ENCODE measurements at regions not wholly inside any gene's neighbourhood (a gene's known extent, or its start where the extent isn't known, plus 50 kb on each side); places are given as distances from the start of the nearest gene placed in this dataset.

DNA sequence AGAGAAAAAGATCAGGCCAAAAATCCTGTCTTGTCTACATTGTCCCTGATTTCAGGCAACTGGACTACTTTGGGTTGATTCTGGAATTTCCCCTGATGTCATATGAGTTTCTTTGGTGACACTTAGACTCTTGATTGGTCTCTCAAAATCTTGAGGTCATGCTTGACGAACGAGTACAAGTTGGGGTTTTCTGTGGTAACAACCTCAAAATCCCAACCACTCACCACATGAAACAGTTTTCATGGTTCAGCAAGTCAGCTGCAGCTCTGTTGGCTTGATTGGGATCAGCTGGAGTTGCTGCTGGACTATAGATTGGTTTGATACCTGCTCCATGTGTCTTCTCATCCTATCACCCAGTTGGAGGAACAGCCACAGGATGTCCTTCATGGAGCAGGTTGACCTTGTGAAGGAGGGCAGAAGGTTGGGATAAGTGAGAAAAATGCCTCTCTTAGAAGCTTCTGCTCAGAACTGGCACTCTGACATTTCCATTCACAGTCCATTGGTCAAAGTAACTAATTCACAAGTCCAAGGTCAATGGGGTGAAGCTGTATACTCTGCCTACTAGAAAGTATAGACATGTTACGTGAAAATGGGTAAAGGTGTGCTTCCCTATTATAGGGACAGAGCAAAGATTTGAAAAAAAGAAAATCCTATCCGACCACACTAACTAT is 284.5 kb downstream of the SH3GL2 start:
- Histone ChIP-seq H3K4me1 (ENCODE audit: control insufficient read depth in 3 of 3, insufficient read depth in 2 of 3, low read depth in 1 of 3, low read length in 2 of 3) (no peaks in the 10 kb centered on the region), H3K4me3 (ENCODE audit: low read depth in 1 of 3, low read length in 3 of 3) (no peak overlapping the region), H3K36me3 (ENCODE audit: control insufficient read depth in 3 of 3, insufficient read depth in 2 of 3, low read depth in 1 of 3, low read length in 3 of 3) (no peaks in the 10 kb centered on the region), H3K27me3 (ENCODE audit: control insufficient read depth in 3 of 3, insufficient read depth in 3 of 3, low read length in 3 of 3) (no peaks in the 10 kb centered on the region), H3K9me3 (ENCODE audit: control insufficient read depth in 2 of 2, insufficient read depth in 1 of 2, low read depth in 1 of 2, low read length in 1 of 2) (no peaks in the 10 kb centered on the region), H3K27ac (ENCODE audit: low read depth in 1 of 3, low read length in 2 of 3) (no peak overlapping the region)
- DNase-seq: no peak
- no peak for FAIRE-seq
- WGBS, 3 donors: 66 to 90% (median 80%) methylated on average over 4 of the region's 4 CpGs

DNA sequence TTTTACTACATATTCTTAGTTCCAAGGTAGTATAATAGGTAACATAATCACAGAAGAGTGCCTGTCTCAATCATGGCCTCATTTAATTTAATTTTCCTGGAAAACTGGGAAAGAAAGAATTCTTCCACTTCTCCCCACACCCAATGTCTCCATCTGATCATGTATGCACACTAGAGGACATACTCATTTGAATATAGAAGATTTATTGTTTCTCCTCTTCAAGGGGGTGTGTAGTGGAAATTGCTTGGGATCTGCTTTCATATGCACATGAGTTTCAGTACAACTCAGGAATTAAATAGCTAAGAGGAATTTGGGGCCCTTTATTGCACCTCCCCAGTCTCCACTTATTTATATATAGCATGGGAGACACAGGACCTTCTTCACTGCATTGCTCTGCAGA is 285.1 kb downstream of the SH3GL2 start:
- H3K27ac ChIP-seq (ENCODE audit: low read depth in 1 of 3, low read length in 2 of 3): no peak overlapping the region
- no peak overlapping the region for H3K4me3 ChIP-seq (ENCODE audit: low read depth in 1 of 3, low read length in 3 of 3)
- H3K4me1 ChIP-seq (ENCODE audit: control insufficient read depth in 3 of 3, insufficient read depth in 2 of 3, low read depth in 1 of 3, low read length in 2 of 3): no peaks in the 10 kb centered on the region
- H3K9me3 ChIP-seq (ENCODE audit: control insufficient read depth in 2 of 2, insufficient read depth in 1 of 2, low read depth in 1 of 2, low read length in 1 of 2): no peaks in the 10 kb centered on the region
- FAIRE-seq (no peak), DNase-seq (no peak)
- H3K27me3 ChIP-seq (ENCODE audit: control insufficient read depth in 3 of 3, insufficient read depth in 3 of 3, low read length in 3 of 3): no peaks in the 10 kb centered on the region
- H3K36me3 ChIP-seq (ENCODE audit: control insufficient read depth in 3 of 3, insufficient read depth in 2 of 3, low read depth in 1 of 3, low read length in 3 of 3): no peaks in the 10 kb centered on the region

DNA sequence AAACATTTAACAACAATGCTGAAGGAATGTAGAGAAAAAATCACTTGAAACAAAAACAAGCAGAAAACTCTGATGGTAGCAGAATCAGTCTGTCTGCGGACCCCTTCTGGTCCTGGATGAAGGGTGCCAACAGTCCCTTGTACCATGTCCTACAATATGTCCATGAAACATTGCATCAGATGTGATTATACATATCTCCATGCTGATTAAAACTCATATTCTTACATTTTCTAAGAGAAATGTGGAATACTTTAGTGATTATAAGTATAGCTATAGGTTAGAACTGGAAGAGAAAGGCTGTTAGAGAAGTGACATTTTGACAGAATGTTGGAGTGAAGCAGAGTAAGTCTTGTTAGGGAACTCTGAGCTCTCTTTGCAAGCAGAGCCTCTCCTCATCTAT is 286.1 kb downstream of the SH3GL2 start:
- Histone ChIP-seq H3K4me3 (ENCODE audit: low read depth in 1 of 3, low read length in 3 of 3) (no peak overlapping the region), H3K4me1 (ENCODE audit: control insufficient read depth in 3 of 3, insufficient read depth in 2 of 3, low read depth in 1 of 3, low read length in 2 of 3) (no peaks in the 10 kb centered on the region), H3K9me3 (ENCODE audit: control insufficient read depth in 2 of 2, insufficient read depth in 1 of 2, low read depth in 1 of 2, low read length in 1 of 2) (no peaks in the 10 kb centered on the region), H3K36me3 (ENCODE audit: control insufficient read depth in 3 of 3, insufficient read depth in 2 of 3, low read depth in 1 of 3, low read length in 3 of 3) (no peaks in the 10 kb centered on the region), H3K27me3 (ENCODE audit: control insufficient read depth in 3 of 3, insufficient read depth in 3 of 3, low read length in 3 of 3) (no peaks in the 10 kb centered on the region), H3K27ac (ENCODE audit: low read depth in 1 of 3, low read length in 2 of 3) (no peak overlapping the region)
- FAIRE-seq (no peak), DNase-seq (no peak)
- 92 to 93% (median 92%) methylated on average over 1 of the region's 1 CpG for WGBS, 3 donors

DNA sequence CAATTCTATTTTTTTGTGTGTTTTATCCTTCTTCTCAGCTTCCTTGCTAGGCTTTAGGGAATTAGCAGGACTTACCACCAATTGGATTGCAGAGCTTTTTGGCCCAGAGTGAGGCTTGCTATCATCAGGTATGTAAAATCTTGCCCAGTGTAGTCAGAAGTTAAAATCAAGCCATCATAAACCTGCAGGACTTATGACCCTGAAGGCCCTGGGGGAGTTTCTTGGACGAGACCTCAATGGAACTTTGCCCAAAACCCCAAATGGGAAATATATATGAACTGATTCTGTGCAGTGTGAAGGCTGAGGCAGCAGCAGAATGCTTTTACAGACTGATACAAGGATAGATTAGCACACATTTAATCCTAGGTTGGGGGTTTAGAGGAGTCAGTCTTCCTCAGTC is 287.0 kb downstream of the SH3GL2 start:
- no peak overlapping the region for H3K4me3 ChIP-seq (ENCODE audit: low read depth in 1 of 3, low read length in 3 of 3)
- H3K9me3 ChIP-seq (ENCODE audit: control insufficient read depth in 2 of 2, insufficient read depth in 1 of 2, low read depth in 1 of 2, low read length in 1 of 2): no peaks in the 10 kb centered on the region
- H3K36me3 ChIP-seq (ENCODE audit: control insufficient read depth in 3 of 3, insufficient read depth in 2 of 3, low read depth in 1 of 3, low read length in 3 of 3): no peaks in the 10 kb centered on the region
- H3K27me3 ChIP-seq (ENCODE audit: control insufficient read depth in 3 of 3, insufficient read depth in 3 of 3, low read length in 3 of 3): no peaks in the 10 kb centered on the region
- no peaks in the 10 kb centered on the region for H3K4me1 ChIP-seq (ENCODE audit: control insufficient read depth in 3 of 3, insufficient read depth in 2 of 3, low read depth in 1 of 3, low read length in 2 of 3)
- FAIRE-seq (no peak), DNase-seq (no peak)
- no peak overlapping the region for H3K27ac ChIP-seq (ENCODE audit: low read depth in 1 of 3, low read length in 2 of 3)
- 4 to 30% (median 14%) methylated on average over 1 of the region's 1 CpG for WGBS, 3 donors

DNA sequence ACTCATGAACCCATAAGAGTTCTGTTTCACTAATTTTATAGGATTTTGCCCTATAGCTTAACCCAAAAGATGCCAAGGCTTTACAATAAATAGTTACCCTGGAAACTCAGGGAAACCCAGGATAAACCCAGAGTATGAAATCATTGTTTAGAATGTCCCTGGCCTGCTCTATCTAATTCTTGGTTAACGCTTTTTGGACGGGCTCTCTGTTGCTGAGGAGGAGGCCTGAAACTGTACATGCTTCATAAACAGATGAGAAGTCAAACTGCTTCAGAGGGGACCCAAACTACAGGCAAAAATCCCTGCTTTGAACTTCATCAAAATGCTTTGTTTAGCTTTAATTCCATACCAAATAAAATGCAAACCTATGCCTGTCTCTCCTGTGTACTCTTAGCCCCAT is 291.9 kb downstream of the SH3GL2 start:
- no peaks in the 10 kb centered on the region for H3K27me3 ChIP-seq (ENCODE audit: control insufficient read depth in 3 of 3, insufficient read depth in 3 of 3, low read length in 3 of 3)
- FAIRE-seq (no peak), DNase-seq (no peak)
- H3K9me3 ChIP-seq (ENCODE audit: control insufficient read depth in 2 of 2, insufficient read depth in 1 of 2, low read depth in 1 of 2, low read length in 1 of 2): peaks cover 0 to 3% of the 10 kb centered on the region in 2 donors
- no peak overlapping the region for H3K4me3 ChIP-seq (ENCODE audit: low read depth in 1 of 3, low read length in 3 of 3)
- WGBS, 3 donors: 61 to 87% (median 84%) methylated on average over 2 of the region's 2 CpGs
- no peak overlapping the region for H3K27ac ChIP-seq (ENCODE audit: low read depth in 1 of 3, low read length in 2 of 3)
- no peaks in the 10 kb centered on the region for H3K4me1 ChIP-seq (ENCODE audit: control insufficient read depth in 3 of 3, insufficient read depth in 2 of 3, low read depth in 1 of 3, low read length in 2 of 3)
- H3K36me3 ChIP-seq (ENCODE audit: control insufficient read depth in 3 of 3, insufficient read depth in 2 of 3, low read depth in 1 of 3, low read length in 3 of 3): no peaks in the 10 kb centered on the region

DNA sequence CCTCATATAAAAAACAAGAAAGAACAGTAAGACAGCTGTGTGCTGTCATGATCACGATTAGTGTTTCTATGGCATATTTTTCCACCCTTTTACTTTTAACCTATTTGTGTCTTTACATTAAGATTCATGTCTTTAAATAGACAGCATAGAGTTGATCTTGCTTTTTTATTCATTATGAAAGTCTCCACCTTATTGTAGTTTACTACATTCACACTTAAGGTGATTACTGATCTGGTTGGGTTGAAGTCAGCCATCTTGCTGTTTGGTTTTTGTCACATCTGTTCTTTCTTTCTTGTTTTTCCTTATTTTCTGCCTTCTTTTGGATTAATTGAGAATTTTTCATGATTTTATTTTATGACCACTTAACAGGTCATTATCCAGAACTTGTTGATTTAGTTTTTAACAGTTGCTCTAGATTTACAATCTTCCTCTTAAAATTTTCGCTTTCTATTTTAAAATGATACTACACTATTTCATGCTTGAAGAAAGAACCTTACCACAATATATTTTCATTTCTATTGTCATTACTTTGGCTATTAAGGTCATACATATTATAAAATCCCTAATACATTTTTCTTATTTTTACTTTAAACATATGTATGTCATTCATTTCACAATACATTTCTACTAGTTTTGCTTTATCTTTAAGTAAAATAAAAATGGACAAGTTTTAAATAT is 292.5 kb downstream of the SH3GL2 start:
- Histone ChIP-seq H3K9me3 (ENCODE audit: control insufficient read depth in 2 of 2, insufficient read depth in 1 of 2, low read depth in 1 of 2, low read length in 1 of 2) (peaks cover 0 to 3% of the 10 kb centered on the region in 2 donors), H3K4me3 (ENCODE audit: low read depth in 1 of 3, low read length in 3 of 3) (no peak overlapping the region), H3K27ac (ENCODE audit: low read depth in 1 of 3, low read length in 2 of 3) (no peak overlapping the region), H3K36me3 (ENCODE audit: control insufficient read depth in 3 of 3, insufficient read depth in 2 of 3, low read depth in 1 of 3, low read length in 3 of 3) (no peaks in the 10 kb centered on the region), H3K27me3 (ENCODE audit: control insufficient read depth in 3 of 3, insufficient read depth in 3 of 3, low read length in 3 of 3) (no peaks in the 10 kb centered on the region), H3K4me1 (ENCODE audit: control insufficient read depth in 3 of 3, insufficient read depth in 2 of 3, low read depth in 1 of 3, low read length in 2 of 3) (no peaks in the 10 kb centered on the region)
- FAIRE-seq (no peak), DNase-seq (no peak)
- WGBS, 3 donors: 78 to 89% (median 79%) methylated on average over 2 of the region's 2 CpGs

DNA sequence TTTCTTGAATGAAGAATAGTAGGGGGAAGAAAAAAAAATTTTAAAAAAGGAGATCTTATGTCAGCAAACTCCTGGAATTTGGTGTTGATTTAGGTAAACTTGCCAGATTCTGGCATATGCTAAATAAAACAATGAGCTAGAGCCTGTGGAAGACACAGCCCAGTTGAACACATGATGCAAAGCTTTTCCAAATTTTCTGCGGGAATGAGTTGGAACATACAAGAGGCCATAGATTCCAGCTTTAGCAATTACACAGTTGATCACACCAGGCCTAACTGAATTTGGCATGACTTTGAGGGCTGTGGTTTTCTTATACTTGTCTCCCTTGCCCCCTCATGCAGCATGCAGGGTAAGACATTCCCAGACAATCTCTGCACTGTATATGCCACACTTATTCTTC is 297.0 kb downstream of the SH3GL2 start:
- H3K4me1 ChIP-seq (ENCODE audit: control insufficient read depth in 3 of 3, insufficient read depth in 2 of 3, low read depth in 1 of 3, low read length in 2 of 3): no peaks in the 10 kb centered on the region
- 73 to 100% (median 95%) methylated on average over 1 of the region's 1 CpG for WGBS, 3 donors
- H3K27ac ChIP-seq (ENCODE audit: low read depth in 1 of 3, low read length in 2 of 3): no peak overlapping the region
- no peaks in the 10 kb centered on the region for H3K36me3 ChIP-seq (ENCODE audit: control insufficient read depth in 3 of 3, insufficient read depth in 2 of 3, low read depth in 1 of 3, low read length in 3 of 3)
- no peaks in the 10 kb centered on the region for H3K27me3 ChIP-seq (ENCODE audit: control insufficient read depth in 3 of 3, insufficient read depth in 3 of 3, low read length in 3 of 3)
- peaks cover 0 to 3% of the 10 kb centered on the region in 2 donors for H3K9me3 ChIP-seq (ENCODE audit: control insufficient read depth in 2 of 2, insufficient read depth in 1 of 2, low read depth in 1 of 2, low read length in 1 of 2)
- no peak for FAIRE-seq
- no peak overlapping the region for H3K4me3 ChIP-seq (ENCODE audit: low read depth in 1 of 3, low read length in 3 of 3)
- no peak for DNase-seq

DNA sequence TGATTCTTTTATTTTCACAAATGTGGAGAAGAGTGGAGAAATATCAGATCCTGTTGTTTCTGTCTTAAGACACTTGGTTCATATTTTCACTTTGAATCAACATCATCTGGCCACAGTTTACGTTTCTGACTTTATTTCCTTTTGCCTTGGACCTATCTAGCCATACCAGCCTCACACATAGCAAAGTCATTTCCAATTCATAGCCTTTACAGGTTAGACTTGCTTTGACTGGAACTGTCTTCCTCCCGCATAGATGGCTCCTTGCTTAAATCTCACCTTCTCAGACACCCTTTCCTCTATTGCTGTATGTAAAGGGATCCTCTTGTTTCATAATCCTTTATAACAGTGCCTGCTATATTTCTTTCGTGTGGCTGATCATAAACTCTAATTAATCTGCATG is 297.8 kb downstream of the SH3GL2 start:
- Histone ChIP-seq H3K4me3 (ENCODE audit: low read depth in 1 of 3, low read length in 3 of 3) (no peak overlapping the region), H3K27me3 (ENCODE audit: control insufficient read depth in 3 of 3, insufficient read depth in 3 of 3, low read length in 3 of 3) (no peaks in the 10 kb centered on the region), H3K9me3 (ENCODE audit: control insufficient read depth in 2 of 2, insufficient read depth in 1 of 2, low read depth in 1 of 2, low read length in 1 of 2) (peaks cover 0 to 3% of the 10 kb centered on the region in 2 donors), H3K27ac (ENCODE audit: low read depth in 1 of 3, low read length in 2 of 3) (no peak overlapping the region), H3K36me3 (ENCODE audit: control insufficient read depth in 3 of 3, insufficient read depth in 2 of 3, low read depth in 1 of 3, low read length in 3 of 3) (no peaks in the 10 kb centered on the region), H3K4me1 (ENCODE audit: control insufficient read depth in 3 of 3, insufficient read depth in 2 of 3, low read depth in 1 of 3, low read length in 2 of 3) (no peaks in the 10 kb centered on the region)
- no peak for DNase-seq
- 71 to 81% (median 77%) methylated on average over 3 of the region's 3 CpGs for WGBS, 3 donors
- no peak for FAIRE-seq

All from small intestine (tissue), 7 donors.